Psoas muscle (tissue), 7 donors: ENCODE measurements at regions not wholly inside any gene's neighbourhood (a gene's known extent, or its start where the extent isn't known, plus 50 kb on each side); places are given as distances from the start of the nearest gene placed in this dataset.
A peak's percentile ranks its signal among the peaks of the same experiment; 100 is the strongest.

ENCODE experiments used
- ATAC-seq, 4 donors: fragments of 200-7000 bp; cut with Tn5 transposase; one replicate each; pipeline ENCODE4 v1.9.1; 2020; ENCODE audit warnings: moderate library complexity in 3 of 4, mild to moderate bottlenecking in 2 of 4
- DNase-seq, 2 donors: peaks; one replicate each; pipeline ENCODE4 v3.0.0-alpha.2; 2020
- H3K27ac ChIP-seq: fragments of 200-600 bp; one replicate; pipeline ENCODE4 v1.8.0; 2022
- H3K27me3 ChIP-seq, 3 donors: fragments of 200-600 bp in 1 of 3; one replicate each; pipeline versions ENCODE4 v1.6.1 to v1.8.0; 2013 to 2022; ENCODE audit warnings: low read length in 2 of 3, mild to moderate bottlenecking in 2 of 3, moderate library complexity in 1 of 3; ENCODE audit not compliant: insufficient read depth in 3 of 3
- H3K36me3 ChIP-seq, 2 donors: fragments of 200-600 bp in 1 of 2; one replicate each; pipeline versions ENCODE4 v1.6.1 to v1.8.0; 2013 to 2022; ENCODE audit warnings: low read depth in 1 of 2, mild to moderate bottlenecking in 1 of 2, moderate library complexity in 1 of 2; ENCODE audit not compliant: insufficient read depth in 1 of 2
- H3K4me1 ChIP-seq: fragments of 200-600 bp; one replicate; pipeline ENCODE4 v1.8.0; 2022
- H3K4me3 ChIP-seq: fragments of 200-600 bp; one replicate; pipeline ENCODE4 v1.8.0; 2022; ENCODE audit warnings: mild to moderate bottlenecking
- H3K9me3 ChIP-seq: fragments of 200-600 bp; one replicate; pipeline ENCODE4 v1.8.0; 2022
- CTCF ChIP-seq: fragments of 200-600 bp; IDR thresholded peaks from one replicate; pipeline ENCODE4 v1.8.0; 2022; ENCODE audit warnings: antibody characterized with exemption
- whole genome bisulfite sequencing, 3 donors: extraction: QIAGEN DNeasy Blood & Tissue Kit; methylation state at CpG; one replicate each; pipeline versions ENCODE4 v1.1.6 to v1.1.7; 2013; 5-methylcytosine and 5-hydroxymethylcytosine counted together
- intact Hi-C, 2 donors: fragments of 100-400 bp; cut with DNase I; formaldehyde crosslinking; loops; one replicate each; pipeline versions ENCODE4 v1.11.0 to v1.14.2; 2022
- donor health status: healthy with polysubstance abuse.
- donor health status: DM: no; HTN: no; CAD: no; lungs with moderate emphysema.
- donor health status: Bipolar disorder and iron deficiency.
- donor health status: healthy.
- donor health status: DM: yes; HTN: yes; CAD: no.
- donor health status: DM: no; HTN: no; CAD: no.
- donor health status: DM: yes; HTN: yes; CAD: no.

- H3K4me1 ChIP-seq, result peaks cover 5% of the 10 kb centered on the region
- H3K27me3 ChIP-seq, result no peaks in the 10 kb centered on the region
- intact Hi-C loops, result loop anchor here in 1 of 2 donors (5.0 kb wide), 1 partner anchor 63 kb away; no protein-coding TSS in a partner anchor
- H3K9me3 ChIP-seq, result no peaks in the 10 kb centered on the region
- H3K27ac ChIP-seq, result no peak overlapping the region
- WGBS, 3 donors, result 15 to 39% (median 38%) methylated on average over 1 of the region's 1 CpG
- H3K36me3 ChIP-seq, result no peaks in the 10 kb centered on the region
- ATAC-seq (no peak), DNase-seq (no peak)
- no peak overlapping the region for H3K4me3 ChIP-seq
- TF ChIP-seq CTCF, result no peak
These were observed 109.5 kb downstream of the MAIP1 start for GRCh38 chr2:200064879-200065278.

GRCh38 chr2:200065477-200065876, 110.1 kb downstream of the MAIP1 start:
- no peak overlapping the region for H3K27ac ChIP-seq
- no peak for DNase-seq
- no peak for TF ChIP-seq CTCF
- ATAC-seq, result peak in 2 of 4 donors; percentile 45 to 67
- H3K36me3 ChIP-seq, result no peaks in the 10 kb centered on the region
- intact Hi-C loops, result loop anchor here in 1 of 2 donors (5.0 kb wide), 1 partner anchor 63 kb away; no protein-coding TSS in a partner anchor
- peaks cover 5% of the 10 kb centered on the region for H3K4me1 ChIP-seq
- H3K4me3 ChIP-seq, result no peak overlapping the region
- no peaks in the 10 kb centered on the region for H3K27me3 ChIP-seq
- 9 to 25% (median 19%) methylated on average over 2 of the region's 2 CpGs for WGBS, 3 donors
- no peaks in the 10 kb centered on the region for H3K9me3 ChIP-seq

GRCh38 chr2:200066417-200066816, 111.0 kb downstream of the MAIP1 start:
- Histone ChIP-seq H3K4me1 (peaks cover 5% of the 10 kb centered on the region), H3K27ac (no peak overlapping the region), H3K36me3 (no peaks in the 10 kb centered on the region), H3K9me3 (no peaks in the 10 kb centered on the region), H3K4me3 (no peak overlapping the region), H3K27me3 (no peaks in the 10 kb centered on the region)
- TF ChIP-seq CTCF, result no peak
- ATAC-seq, result no peak
- WGBS, 3 donors, result 74 to 85% (median 79%) methylated on average over 2 of the region's 2 CpGs
- intact Hi-C loops, result loop anchor here in 1 of 2 donors (5.0 kb wide), 1 partner anchor 64 kb away; no protein-coding TSS in a partner anchor
- no peak for DNase-seq

GRCh38 chr2:200068642-200069041, 113.3 kb downstream of the MAIP1 start:
- intact Hi-C loops, result loop anchor here in 1 of 2 donors (5.0 kb wide), 1 partner anchor 66 kb away; no protein-coding TSS in a partner anchor
- ATAC-seq (no peak), DNase-seq (no peak)
- Histone ChIP-seq H3K27me3 (no peaks in the 10 kb centered on the region), H3K4me1 (peaks cover 5% of the 10 kb centered on the region), H3K9me3 (no peaks in the 10 kb centered on the region), H3K4me3 (no peak overlapping the region), H3K36me3 (no peaks in the 10 kb centered on the region), H3K27ac (no peak overlapping the region)
- no peak for TF ChIP-seq CTCF

- no peaks in the 10 kb centered on the region for H3K27me3 ChIP-seq
- H3K4me1 ChIP-seq, result no peaks in the 10 kb centered on the region
- H3K9me3 ChIP-seq, result peaks cover 3% of the 10 kb centered on the region
- TF ChIP-seq CTCF, result no peak
- WGBS, 3 donors, result 44 to 60% (median 52%) methylated on average over 5 of the region's 5 CpGs
- intact Hi-C loops, result no loop called here
- H3K27ac ChIP-seq, result no peak overlapping the region
- ATAC-seq, result no peak
- no peak for DNase-seq
- no peak overlapping the region for H3K4me3 ChIP-seq
- no peaks in the 10 kb centered on the region for H3K36me3 ChIP-seq
These were observed 121.8 kb downstream of the MAIP1 start for GRCh38 chr2:200077210-200077650.
